GM19238 (cell line): ENCODE measurements at regions not wholly inside any gene's neighbourhood (a gene's known extent, or its start where the extent isn't known, plus 50 kb on each side); places are given as distances from the start of the nearest gene placed in this dataset.
"Not testable (repeated sequence)": the region's sequence is repeated elsewhere in the genome, so short reads cannot be mapped to it uniquely, and the experiment has no call there.

Experiments
- DNase-seq: peaks from one replicate; pipeline ENCODE4 v3.0.0; 2011; ENCODE audit warnings: low spot score; ENCODE audit not compliant: insufficient read length

- no peak for DNase-seq
These were observed 459.5 kb upstream of the FAR2 start for GRCh38 chr12:28689398-28690175.

GRCh38 chr12:28693565-28694219 is 455.4 kb upstream of the FAR2 start:
- DNase-seq, result no peak

- no peak for DNase-seq
These were observed 450.5 kb upstream of the FAR2 start for GRCh38 chr12:28698553-28698952.

- DNase-seq, result no peak
These were observed 450.0 kb upstream of the FAR2 start for GRCh38 chr12:28699029-28699428.

GRCh38 chr12:28700161-28700560 is 448.9 kb upstream of the FAR2 start:
- no peak for DNase-seq

- DNase-seq, result no peak
These were observed 444.5 kb upstream of the FAR2 start for GRCh38 chr12:28704477-28705169.

GRCh38 chr12:28708918-28709371 is 440.1 kb upstream of the FAR2 start:
- DNase-seq, result no peak

- DNase-seq, result no peak
These were observed 438.9 kb upstream of the FAR2 start for GRCh38 chr12:28709986-28710685.

- DNase-seq, result no peak
These were observed 438.2 kb upstream of the FAR2 start for GRCh38 chr12:28710882-28711281.

- DNase-seq, result no peak
These were observed 437.7 kb upstream of the FAR2 start for GRCh38 chr12:28711421-28711820.

- no peak for DNase-seq
These were observed 406.3 kb upstream of the FAR2 start for GRCh38 chr12:28742791-28743190.

GRCh38 chr12:28746734-28747325 is 402.2 kb upstream of the FAR2 start:
- no peak for DNase-seq

- no peak for DNase-seq
These were observed 398.0 kb upstream of the FAR2 start for GRCh38 chr12:28750946-28751685.

GRCh38 chr12:28755027-28755426 is 394.1 kb upstream of the FAR2 start:
- DNase-seq, result no peak

- no peak for DNase-seq
These were observed 389.7 kb upstream of the FAR2 start for GRCh38 chr12:28759333-28759732.

GRCh38 chr12:28760040-28760903 is 388.8 kb upstream of the FAR2 start:
- DNase-seq, result not testable (repeated sequence)

- not testable (repeated sequence) for DNase-seq
These were observed 387.2 kb upstream of the FAR2 start for GRCh38 chr12:28761897-28762296.

- DNase-seq, result no peak
These were observed 382.7 kb upstream of the FAR2 start for GRCh38 chr12:28766398-28766797.

GRCh38 chr12:28767836-28768348 is 381.2 kb upstream of the FAR2 start:
- no peak for DNase-seq
